IMR-90 (cell line): ENCODE measurements at regions not wholly inside any gene's neighbourhood (a gene's known extent, or its start where the extent isn't known, plus 50 kb on each side); places are given as distances from the start of the nearest gene placed in this dataset.

Source experiments
- ATAC-seq: fragments of 200-7000 bp; cut with Tn5 transposase; 2 replicates; pipeline ENCODE4 v1.9.1; 2020; ENCODE audit warnings: low read depth, mild to moderate bottlenecking, moderate library complexity
- BruUV-seq: library from RNA; stranded (reverse); fragments of 400-500 nt; replicated peaks from 2 replicates; lab custom pipeline; 2021; lab: Mats Ljungman, UMichigan
- CTCF ChIA-PET: fragments of 300-600 bp; formaldehyde crosslinking; extraction: SDS; loops from one replicate; lab custom pipeline; 2021; ENCODE audit warnings: antibody characterized with exemption; lab: Yijun Ruan, JAX
- POLR2A ChIA-PET: fragments of 300-600 bp; sonication (Branson Sonifier 250); formaldehyde crosslinking; loops from one replicate; lab custom pipeline; 2022; ENCODE audit warnings: antibody characterized with exemption; ENCODE audit not compliant: unreplicated experiment; lab: Charles Lee
- DNase-seq: peaks from one replicate; pipeline ENCODE4 v3.0.0; 2013
- H2AFZ ChIP-seq: replicated peaks from 2 replicates; pipeline ENCODE3; 2013; ENCODE audit warnings: low read length, mild to moderate bottlenecking; ENCODE audit not compliant: poor library complexity
- H2AK5ac ChIP-seq: 2 replicates; pipeline ENCODE4 v1.6.1; 2013; ENCODE audit warnings: low read depth, low read length, inconsistent platforms
- H2AK9ac ChIP-seq: replicated peaks from 2 replicates; pipeline ENCODE3; 2013; ENCODE audit warnings: mild to moderate bottlenecking, low read depth, low read length, moderate library complexity; ENCODE audit not compliant: poor library complexity
- H2BK120ac ChIP-seq: 2 replicates; pipeline ENCODE4 v1.6.1; 2013; ENCODE audit warnings: low read depth, low read length, inconsistent platforms
- H2BK15ac ChIP-seq: 3 replicates; pipeline ENCODE4 v1.6.1; 2013; ENCODE audit warnings: low read depth, low read length, inconsistent platforms
- H2BK20ac ChIP-seq: 2 replicates; pipeline ENCODE4 v1.6.1; 2013; ENCODE audit warnings: low read depth, mild to moderate bottlenecking, inconsistent platforms, low read length, moderate library complexity
- H2BK5ac ChIP-seq: 2 replicates; pipeline ENCODE4 v1.6.1; 2013; ENCODE audit warnings: mild to moderate bottlenecking, low read depth, low read length, inconsistent platforms; ENCODE audit not compliant: poor library complexity, severe bottlenecking
- H3K14ac ChIP-seq: replicated peaks from 2 replicates; pipeline ENCODE4 v1.6.1; 2013; ENCODE audit warnings: low read depth, low read length, inconsistent platforms
- H3K18ac ChIP-seq: 2 replicates; pipeline ENCODE4 v1.6.1; 2013; ENCODE audit warnings: low read depth, low read length, control low read depth
- H3K23ac ChIP-seq: 2 replicates; pipeline ENCODE4 v1.6.1; 2013; ENCODE audit warnings: low read depth, low read length, inconsistent platforms
- H3K27ac ChIP-seq: 2 replicates; pipeline ENCODE4 v1.5.1; 2013; ENCODE audit warnings: mild to moderate bottlenecking, control low read depth, low read length; ENCODE audit not compliant: insufficient read depth
- H3K27me3 ChIP-seq: 2 replicates; pipeline ENCODE4 v1.6.1; 2013; ENCODE audit warnings: low read length; ENCODE audit not compliant: control insufficient read depth, insufficient read depth
- H3K36me3 ChIP-seq: 2 replicates; pipeline ENCODE4 v1.6.1; 2013; ENCODE audit warnings: low read length, mixed read lengths; ENCODE audit not compliant: control insufficient read depth, insufficient read depth
- H3K4ac ChIP-seq: 2 replicates; pipeline ENCODE4 v1.6.1; 2013; ENCODE audit warnings: low read depth, low read length, inconsistent platforms
- H3K4me1 ChIP-seq: 2 replicates; pipeline ENCODE4 v1.6.1; 2013; ENCODE audit warnings: low read length, mixed read lengths; ENCODE audit not compliant: control insufficient read depth, insufficient read depth
- H3K4me2 ChIP-seq: 2 replicates; pipeline ENCODE4 v1.6.1; 2013; ENCODE audit warnings: low read depth, mild to moderate bottlenecking, control low read depth, low read length, moderate library complexity
- H3K4me3 ChIP-seq: 2 replicates; pipeline ENCODE4 v1.5.1; 2013; ENCODE audit warnings: low read depth, mild to moderate bottlenecking, control low read depth, low read length, moderate library complexity; ENCODE audit not compliant: insufficient read depth
- H3K56ac ChIP-seq: 2 replicates; pipeline ENCODE4 v1.6.1; 2013; ENCODE audit warnings: low read length, inconsistent platforms; ENCODE audit not compliant: insufficient read depth; ENCODE audit errors: extremely low read depth
- H3K79me1 ChIP-seq, 2 experiments: 2 replicates each; pipeline ENCODE4 v1.6.1; 2013; ENCODE audit warnings: low read length in 2 of 2, inconsistent platforms in 1 of 2, low read depth in 1 of 2
- H3K9ac ChIP-seq: 2 replicates; pipeline ENCODE4 v1.6.1; 2013; ENCODE audit warnings: low read depth, low read length, control low read depth
- H3K9me1 ChIP-seq: 2 replicates; pipeline ENCODE4 v1.6.1; 2013; ENCODE audit warnings: low read length, inconsistent platforms; ENCODE audit not compliant: insufficient read depth
- H3K9me3 ChIP-seq: 2 replicates; pipeline ENCODE4 v1.6.1; 2013; ENCODE audit warnings: low read length; ENCODE audit not compliant: control insufficient read depth, insufficient read depth
- H4K20me1 ChIP-seq: 2 replicates; pipeline ENCODE4 v1.6.1; 2013; ENCODE audit warnings: low read length, inconsistent platforms; ENCODE audit not compliant: insufficient read depth
- H4K5ac ChIP-seq: 2 replicates; pipeline ENCODE4 v1.6.1; 2013; ENCODE audit warnings: mild to moderate bottlenecking, low read depth, low read length, control low read depth
- H4K8ac ChIP-seq, 2 experiments: 2 replicates each; pipeline ENCODE4 v1.6.1; 2013; ENCODE audit warnings: low read depth in 2 of 2, low read length in 2 of 2, control low read depth in 1 of 2, inconsistent platforms in 1 of 2
- H4K91ac ChIP-seq: 2 replicates; pipeline ENCODE4 v1.6.1; 2013; ENCODE audit warnings: low read depth, low read length, inconsistent platforms; ENCODE audit not compliant: insufficient read depth
- BHLHE40 ChIP-seq: fragments of 150-350 bp; IDR thresholded peaks from 2 replicates; pipeline ENCODE4 v1.6.1; 2016; ENCODE audit warnings: mild to moderate bottlenecking, low read depth, low read length
- CEBPB ChIP-seq: IDR thresholded peaks from 2 replicates; pipeline ENCODE4 v1.6.1; 2012; ENCODE audit warnings: low read depth, low read length, improper control_type of control experiment
- CHD1 ChIP-seq: IDR thresholded peaks from 2 replicates; pipeline ENCODE4 v1.6.1; 2012; ENCODE audit warnings: low read depth, low read length, improper control_type of control experiment
- ELK1 ChIP-seq: fragments of 150-350 bp; IDR thresholded peaks from 2 replicates; pipeline ENCODE4 v1.6.1; 2016; ENCODE audit warnings: low read depth, mild to moderate bottlenecking, low read length, moderate library complexity, borderline replicate concordance
- FOS ChIP-seq: fragments of 150-350 bp; IDR thresholded peaks from 2 replicates; pipeline ENCODE4 v1.6.1; 2016; ENCODE audit warnings: low read depth, low read length
- MAFK ChIP-seq: IDR thresholded peaks from 2 replicates; pipeline ENCODE4 v1.6.1; 2012; ENCODE audit warnings: low read depth, low read length, improper control_type of control experiment
- MAZ ChIP-seq: IDR thresholded peaks from 2 replicates; pipeline ENCODE4 v1.6.1; 2012; ENCODE audit warnings: low read depth, mild to moderate bottlenecking, low read length, improper control_type of control experiment, moderate library complexity, borderline replicate concordance
- MXI1 ChIP-seq: IDR thresholded peaks from 2 replicates; pipeline ENCODE4 v1.6.1; 2012; ENCODE audit warnings: low read depth, mild to moderate bottlenecking, low read length, moderate library complexity, borderline replicate concordance
- NFE2L2 ChIP-seq: fragments of 150-350 bp; IDR thresholded peaks from 2 replicates; pipeline ENCODE4 v1.6.1; 2016; ENCODE audit warnings: low read depth, mild to moderate bottlenecking, low read length
- POLR2A ChIP-seq: IDR thresholded peaks from 2 replicates; pipeline ENCODE4 v1.6.1; 2012; ENCODE audit warnings: mild to moderate bottlenecking, low read depth, low read length
- RAD21 ChIP-seq: IDR thresholded peaks from 2 replicates; pipeline ENCODE4 v1.6.1; 2012; ENCODE audit warnings: low read length, improper control_type of control experiment
- RCOR1 ChIP-seq: IDR thresholded peaks from 2 replicates; pipeline ENCODE4 v1.6.1; 2012; ENCODE audit warnings: mild to moderate bottlenecking, low read length, improper control_type of control experiment; ENCODE audit not compliant: insufficient replicate concordance
- RFX5 ChIP-seq: IDR thresholded peaks from 2 replicates; pipeline ENCODE4 v1.8.0; 2012; ENCODE audit warnings: low read depth, mild to moderate bottlenecking, low read length, moderate library complexity
- SMC3 ChIP-seq: fragments of 150-350 bp; IDR thresholded peaks from 2 replicates; pipeline ENCODE4 v1.6.1; 2016; ENCODE audit warnings: low read depth, mild to moderate bottlenecking, antibody characterized with exemption, low read length, moderate library complexity
- USF2 ChIP-seq: fragments of 150-350 bp; IDR thresholded peaks from 2 replicates; pipeline ENCODE4 v1.6.1; 2017; ENCODE audit warnings: mild to moderate bottlenecking, antibody characterized with exemption, low read length, low read depth
- WGBS, 2 experiments: methylation state at CpG; one replicate each; pipeline versions ENCODE4 v1.1.5 to v1.1.7; 2013; ENCODE audit warnings: missing lambda C conversion rate in 2 of 2; ENCODE audit not compliant: insufficient read length in 1 of 2; ENCODE audit errors: extremely low coverage in 2 of 2; 5-methylcytosine and 5-hydroxymethylcytosine counted together
- dilution Hi-C: fragments of 300-500 bp; cut with HindIII; formaldehyde crosslinking; loops from one replicate; pipeline ENCODE4 v1.14.3; 2018; ENCODE audit warnings: low sequenced_read_pairs; ENCODE audit not compliant: unreplicated experiment
- in situ Hi-C: fragments of 300-500 bp; cut with MboI; formaldehyde crosslinking; loops from 3 replicates; pipeline ENCODE4 v1.14.3; 2019; ENCODE audit warnings: low sequenced_read_pairs, inconsistent platforms, mixed read lengths
- intact Hi-C: fragments of 100-400 bp; cut with micrococcal nuclease; formaldehyde crosslinking; loops from 2 replicates; pipeline ENCODE4 v1.10.0; 2022
- TF ChIP-seq, protein P1 (sequence below): conservative IDR thresholded peaks from 2 replicates; pipeline ENCODE4 v1.5.1; 2012; ENCODE audit warnings: mild to moderate bottlenecking, low read depth, low read length, improper control_type of control experiment

DNA sequence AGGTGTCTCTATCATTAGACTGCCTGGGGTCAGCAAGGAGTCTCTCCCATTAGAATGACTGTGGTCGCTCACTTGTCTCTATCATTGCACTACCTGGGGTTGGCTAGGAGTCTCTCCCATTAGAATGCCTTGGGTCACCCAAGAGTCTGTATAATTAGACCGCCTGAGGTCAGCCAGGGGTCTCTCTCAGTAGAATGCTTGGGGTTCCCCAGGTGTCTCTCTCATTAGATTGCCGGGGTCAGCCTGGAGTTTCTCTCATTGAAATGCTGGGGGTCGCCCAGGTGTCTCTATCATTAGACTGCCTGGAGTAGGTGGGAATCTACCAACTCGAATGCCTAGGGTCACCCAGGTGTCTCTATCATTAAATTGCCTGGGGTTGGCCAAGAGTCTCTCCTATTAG is 2231.6 kb downstream of the TP53TG3F start:
- Histone ChIP-seq H3K79me1 (no peaks in the 10 kb centered on the region), H3K9ac (no peak overlapping the region), H4K8ac (no peak overlapping the region), H3K4me2 (no peak overlapping the region), H2BK20ac (no peak overlapping the region), H2BK120ac (no peak overlapping the region), H3K4me3 (no peak overlapping the region), H3K23ac (no peak overlapping the region), H3K27ac (no peak overlapping the region), H4K91ac (no peak overlapping the region), H2BK15ac (no peak overlapping the region), H3K14ac (no peak overlapping the region), H2AK5ac (no peak overlapping the region), H3K4ac (no peak overlapping the region), H3K18ac (no peak overlapping the region), H3K56ac (no peak overlapping the region), H2AK9ac (no peak overlapping the region), H4K5ac (no peak overlapping the region), H3K9me3 (peaks cover 9% of the 10 kb centered on the region; the same call in 1 of the 2 replicates), H2AFZ (no peak overlapping the region), H3K9me1 (no peaks in the 10 kb centered on the region), H3K36me3 (no peaks in the 10 kb centered on the region), H3K4me1 (no peaks in the 10 kb centered on the region), H2BK5ac (no peak overlapping the region), H3K27me3 (no peaks in the 10 kb centered on the region), H4K20me1 (no peaks in the 10 kb centered on the region)
- TF ChIP-seq BHLHE40 = no peak
- no peak for TF ChIP-seq MAFK
- TF ChIP-seq MAZ = no peak
- no peak for TF ChIP-seq RAD21
- TF ChIP-seq MXI1 = no peak
- no peak for TF ChIP-seq CEBPB
- TF ChIP-seq RFX5 = no peak
- no peak for TF ChIP-seq ELK1
- no peak for TF ChIP-seq SMC3
- TF ChIP-seq FOS = no peak
- TF ChIP-seq, protein P1, sequence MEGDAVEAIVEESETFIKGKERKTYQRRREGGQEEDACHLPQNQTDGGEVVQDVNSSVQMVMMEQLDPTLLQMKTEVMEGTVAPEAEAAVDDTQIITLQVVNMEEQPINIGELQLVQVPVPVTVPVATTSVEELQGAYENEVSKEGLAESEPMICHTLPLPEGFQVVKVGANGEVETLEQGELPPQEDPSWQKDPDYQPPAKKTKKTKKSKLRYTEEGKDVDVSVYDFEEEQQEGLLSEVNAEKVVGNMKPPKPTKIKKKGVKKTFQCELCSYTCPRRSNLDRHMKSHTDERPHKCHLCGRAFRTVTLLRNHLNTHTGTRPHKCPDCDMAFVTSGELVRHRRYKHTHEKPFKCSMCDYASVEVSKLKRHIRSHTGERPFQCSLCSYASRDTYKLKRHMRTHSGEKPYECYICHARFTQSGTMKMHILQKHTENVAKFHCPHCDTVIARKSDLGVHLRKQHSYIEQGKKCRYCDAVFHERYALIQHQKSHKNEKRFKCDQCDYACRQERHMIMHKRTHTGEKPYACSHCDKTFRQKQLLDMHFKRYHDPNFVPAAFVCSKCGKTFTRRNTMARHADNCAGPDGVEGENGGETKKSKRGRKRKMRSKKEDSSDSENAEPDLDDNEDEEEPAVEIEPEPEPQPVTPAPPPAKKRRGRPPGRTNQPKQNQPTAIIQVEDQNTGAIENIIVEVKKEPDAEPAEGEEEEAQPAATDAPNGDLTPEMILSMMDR = no peak
- no peak for TF ChIP-seq CHD1
- no peak for TF ChIP-seq USF2
- no peak for TF ChIP-seq NFE2L2
- no peak for TF ChIP-seq POLR2A
- TF ChIP-seq RCOR1 = no peak
- intact Hi-C loops (no loop called here), in situ Hi-C loops (no loop called here), dilution Hi-C loops (no loop called here)
- ChIA-PET POLR2A (no interaction called here), CTCF (no interaction called here)
- ATAC-seq (no peak), DNase-seq (no peak)
- no TSS peak for BruUV-seq
- 40% methylated on average over 1 of the region's 5 CpGs; no CpG with 5 or more reads in 1 of the 2 experiments for WGBS, 2 experiments
